Breast epithelium (tissue), 3 donors: ENCODE measurements at regions not wholly inside any gene's neighbourhood (a gene's known extent, or its start where the extent isn't known, plus 50 kb on each side); places are given as distances from the start of the nearest gene placed in this dataset.

Source experiments
- POLR2A ChIP-seq: fragments of 450-650 bp; IDR thresholded peaks from one replicate; pipeline ENCODE4 v1.6.1; 2016; ENCODE audit warnings: antibody characterized with exemption, mild to moderate bottlenecking, moderate library complexity
- TF ChIP-seq, protein P1 (sequence below), 3 donors: fragments of 450-650 bp; IDR thresholded peaks; one replicate each; pipeline ENCODE4 v1.5.1; 2016 to 2017; ENCODE audit warnings: antibody characterized with exemption in 3 of 3, mild to moderate bottlenecking in 3 of 3, moderate library complexity in 3 of 3

DNA sequence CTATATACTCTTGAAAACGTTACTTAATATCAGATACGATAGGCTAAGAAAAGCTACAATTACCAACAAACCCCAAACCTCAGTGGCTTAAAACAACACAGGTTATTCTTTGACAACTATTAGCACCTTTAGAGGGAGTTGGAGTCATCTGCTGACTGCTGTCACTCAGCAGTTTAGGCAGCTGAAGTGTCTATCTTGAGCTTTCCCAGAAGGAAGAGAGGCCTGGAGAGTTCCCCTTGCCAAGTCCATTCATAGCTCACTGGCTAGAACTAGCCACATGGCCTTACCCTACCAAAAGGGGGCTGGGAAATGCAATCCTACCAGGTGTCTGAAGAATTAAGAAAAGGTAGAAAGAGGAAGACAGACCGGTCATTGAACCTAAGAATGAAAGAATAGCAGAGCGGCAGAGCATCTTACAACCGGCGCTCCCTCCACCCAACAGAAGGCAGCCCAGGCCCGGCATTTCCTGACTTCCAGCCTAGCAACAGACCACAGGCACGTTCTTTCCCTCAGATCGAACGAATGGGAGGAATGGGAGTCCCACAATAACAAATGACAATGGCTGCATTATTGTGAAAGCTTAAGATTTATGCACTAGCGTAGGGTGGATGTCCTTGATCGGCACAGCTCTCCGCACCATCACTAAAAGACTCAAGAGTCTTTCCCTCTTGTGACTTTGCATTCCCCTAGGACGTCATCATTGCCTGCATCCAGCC is 211.2 kb upstream of the CTAGE1 start:
- no peak for TF ChIP-seq POLR2A
- TF ChIP-seq, protein P1, sequence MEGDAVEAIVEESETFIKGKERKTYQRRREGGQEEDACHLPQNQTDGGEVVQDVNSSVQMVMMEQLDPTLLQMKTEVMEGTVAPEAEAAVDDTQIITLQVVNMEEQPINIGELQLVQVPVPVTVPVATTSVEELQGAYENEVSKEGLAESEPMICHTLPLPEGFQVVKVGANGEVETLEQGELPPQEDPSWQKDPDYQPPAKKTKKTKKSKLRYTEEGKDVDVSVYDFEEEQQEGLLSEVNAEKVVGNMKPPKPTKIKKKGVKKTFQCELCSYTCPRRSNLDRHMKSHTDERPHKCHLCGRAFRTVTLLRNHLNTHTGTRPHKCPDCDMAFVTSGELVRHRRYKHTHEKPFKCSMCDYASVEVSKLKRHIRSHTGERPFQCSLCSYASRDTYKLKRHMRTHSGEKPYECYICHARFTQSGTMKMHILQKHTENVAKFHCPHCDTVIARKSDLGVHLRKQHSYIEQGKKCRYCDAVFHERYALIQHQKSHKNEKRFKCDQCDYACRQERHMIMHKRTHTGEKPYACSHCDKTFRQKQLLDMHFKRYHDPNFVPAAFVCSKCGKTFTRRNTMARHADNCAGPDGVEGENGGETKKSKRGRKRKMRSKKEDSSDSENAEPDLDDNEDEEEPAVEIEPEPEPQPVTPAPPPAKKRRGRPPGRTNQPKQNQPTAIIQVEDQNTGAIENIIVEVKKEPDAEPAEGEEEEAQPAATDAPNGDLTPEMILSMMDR (IDR thresholded peaks at IDR 0.05) = no peak
